ENCODE measurements at regions not wholly inside any gene's neighbourhood (a gene's known extent, or its start where the extent isn't known, plus 50 kb on each side); places are given as distances from the start of the nearest gene placed in this dataset.

DNA sequence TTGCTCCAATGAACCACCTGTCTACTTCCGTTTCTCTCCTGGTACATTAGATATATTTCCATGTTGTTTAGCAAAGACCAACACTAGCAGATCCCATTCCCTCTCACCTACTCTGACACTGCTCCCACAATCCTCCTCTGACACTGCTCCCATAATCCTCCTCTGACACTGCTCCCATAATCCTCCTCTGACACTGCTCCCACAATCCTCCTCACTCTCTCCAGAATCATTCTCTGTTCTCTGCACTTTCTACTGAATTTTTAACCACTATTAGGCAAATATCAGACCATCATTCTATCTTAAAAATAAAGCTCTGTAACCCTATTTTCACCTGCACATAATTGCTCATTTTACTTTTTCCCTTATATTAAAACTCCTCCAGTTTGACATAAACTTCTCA, 578.5 kb upstream of the PCDH20 start:
- H3K4me3 ChIP-seq (ENCODE audit: low read length) = no peak overlapping the region
- H3K9me3 ChIP-seq (ENCODE audit: control insufficient read depth, insufficient read depth, low read length) = no peaks in the 10 kb centered on the region
- no peaks in the 10 kb centered on the region for H3K36me3 ChIP-seq (ENCODE audit: control insufficient read depth, low read length)
- no peaks in the 10 kb centered on the region for H3F3A ChIP-seq (ENCODE audit: control insufficient read depth, insufficient read depth)
- H3K4me1 ChIP-seq (ENCODE audit: control insufficient read depth, low read length) = no peaks in the 10 kb centered on the region
- no peak for TF ChIP-seq EZH2phosphoT487 (IDR thresholded peaks at IDR 0.05; ENCODE audit: borderline replicate concordance, low read length)
- TF ChIP-seq, protein P1, sequence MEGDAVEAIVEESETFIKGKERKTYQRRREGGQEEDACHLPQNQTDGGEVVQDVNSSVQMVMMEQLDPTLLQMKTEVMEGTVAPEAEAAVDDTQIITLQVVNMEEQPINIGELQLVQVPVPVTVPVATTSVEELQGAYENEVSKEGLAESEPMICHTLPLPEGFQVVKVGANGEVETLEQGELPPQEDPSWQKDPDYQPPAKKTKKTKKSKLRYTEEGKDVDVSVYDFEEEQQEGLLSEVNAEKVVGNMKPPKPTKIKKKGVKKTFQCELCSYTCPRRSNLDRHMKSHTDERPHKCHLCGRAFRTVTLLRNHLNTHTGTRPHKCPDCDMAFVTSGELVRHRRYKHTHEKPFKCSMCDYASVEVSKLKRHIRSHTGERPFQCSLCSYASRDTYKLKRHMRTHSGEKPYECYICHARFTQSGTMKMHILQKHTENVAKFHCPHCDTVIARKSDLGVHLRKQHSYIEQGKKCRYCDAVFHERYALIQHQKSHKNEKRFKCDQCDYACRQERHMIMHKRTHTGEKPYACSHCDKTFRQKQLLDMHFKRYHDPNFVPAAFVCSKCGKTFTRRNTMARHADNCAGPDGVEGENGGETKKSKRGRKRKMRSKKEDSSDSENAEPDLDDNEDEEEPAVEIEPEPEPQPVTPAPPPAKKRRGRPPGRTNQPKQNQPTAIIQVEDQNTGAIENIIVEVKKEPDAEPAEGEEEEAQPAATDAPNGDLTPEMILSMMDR (IDR thresholded peaks at IDR 0.05; ENCODE audit: low read depth, low read length, poor library complexity, severe bottlenecking) = no peak
- no peaks in the 10 kb centered on the region for H4K20me1 ChIP-seq (ENCODE audit: control insufficient read depth, insufficient read depth, low read depth, low read length)
- no peaks in the 10 kb centered on the region for H3K79me2 ChIP-seq (ENCODE audit: control insufficient read depth, low read length)
- H3K4me2 ChIP-seq (ENCODE audit: low read length) = no peak overlapping the region
- no peak overlapping the region for H3K27ac ChIP-seq (ENCODE audit: low read depth, low read length)
- H3K27me3 ChIP-seq (ENCODE audit: control insufficient read depth, low read length) = no peaks in the 10 kb centered on the region
- H3K9me2 ChIP-seq (replicated peaks; ENCODE audit: control insufficient read depth, low read length) = no peaks in the 10 kb centered on the region

DNA sequence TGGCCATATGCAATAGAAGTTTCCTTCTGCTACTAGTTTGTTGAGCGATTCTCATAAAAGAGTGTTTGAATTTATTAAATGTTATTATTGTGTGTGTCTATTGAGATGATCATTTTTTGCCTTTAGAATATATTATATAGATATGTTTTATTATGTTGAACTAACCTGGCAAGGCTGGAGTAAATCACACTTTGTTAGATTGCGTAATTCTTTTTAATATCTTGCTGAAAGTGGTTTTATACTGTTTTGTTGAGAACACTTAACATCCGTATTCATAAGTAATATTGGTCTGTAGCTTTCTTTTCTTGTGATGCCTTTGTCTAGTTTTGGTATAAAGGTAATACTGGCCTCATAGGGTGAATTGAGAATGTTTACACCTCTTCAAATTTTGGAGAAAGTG, 574.3 kb upstream of the PCDH20 start:
- H4K20me1 ChIP-seq (ENCODE audit: control insufficient read depth, insufficient read depth, low read depth, low read length) = no peaks in the 10 kb centered on the region
- no peak overlapping the region for H3K27ac ChIP-seq (ENCODE audit: low read depth, low read length)
- no peaks in the 10 kb centered on the region for H3F3A ChIP-seq (ENCODE audit: control insufficient read depth, insufficient read depth)
- no peaks in the 10 kb centered on the region for H3K27me3 ChIP-seq (ENCODE audit: control insufficient read depth, low read length)
- H3K79me2 ChIP-seq (ENCODE audit: control insufficient read depth, low read length) = no peaks in the 10 kb centered on the region
- no peak overlapping the region for H3K4me3 ChIP-seq (ENCODE audit: low read length)
- TF ChIP-seq, protein P1 (IDR thresholded peaks at IDR 0.05; ENCODE audit: low read depth, low read length, poor library complexity, severe bottlenecking) = no peak
- no peak for TF ChIP-seq EZH2phosphoT487 (IDR thresholded peaks at IDR 0.05; ENCODE audit: borderline replicate concordance, low read length)
- no peaks in the 10 kb centered on the region for H3K36me3 ChIP-seq (ENCODE audit: control insufficient read depth, low read length)
- no peaks in the 10 kb centered on the region for H3K4me1 ChIP-seq (ENCODE audit: control insufficient read depth, low read length)
- H3K9me3 ChIP-seq (ENCODE audit: control insufficient read depth, insufficient read depth, low read length) = no peaks in the 10 kb centered on the region
- no peak overlapping the region for H3K4me2 ChIP-seq (ENCODE audit: low read length)
- no peaks in the 10 kb centered on the region for H3K9me2 ChIP-seq (replicated peaks; ENCODE audit: control insufficient read depth, low read length)

DNA sequence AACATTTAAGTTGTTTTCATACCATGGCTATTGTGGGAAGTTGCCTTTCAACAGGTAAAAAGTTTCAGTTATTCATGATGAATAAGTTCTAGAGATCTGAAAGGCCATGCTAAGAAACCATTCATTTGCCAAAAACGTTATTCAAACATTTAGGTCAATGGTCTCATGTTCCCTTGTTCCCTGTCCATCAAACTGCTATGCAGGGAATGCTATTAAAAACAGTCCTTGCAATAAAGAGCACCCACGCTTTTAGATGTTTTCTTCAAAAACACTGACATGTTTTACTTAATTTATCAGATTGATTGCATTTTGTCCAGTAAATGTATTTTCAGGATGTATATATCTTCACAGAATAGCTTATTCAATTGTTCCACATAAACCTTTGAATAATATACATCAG, 573.2 kb upstream of the PCDH20 start:
- H3F3A ChIP-seq (ENCODE audit: control insufficient read depth, insufficient read depth) = no peaks in the 10 kb centered on the region
- no peaks in the 10 kb centered on the region for H3K4me1 ChIP-seq (ENCODE audit: control insufficient read depth, low read length)
- no peak overlapping the region for H3K27ac ChIP-seq (ENCODE audit: low read depth, low read length)
- H3K27me3 ChIP-seq (ENCODE audit: control insufficient read depth, low read length) = no peaks in the 10 kb centered on the region
- H3K4me2 ChIP-seq (ENCODE audit: low read length) = no peak overlapping the region
- H4K20me1 ChIP-seq (ENCODE audit: control insufficient read depth, insufficient read depth, low read depth, low read length) = no peaks in the 10 kb centered on the region
- TF ChIP-seq, protein P1 (IDR thresholded peaks at IDR 0.05; ENCODE audit: low read depth, low read length, poor library complexity, severe bottlenecking) = no peak
- no peak for TF ChIP-seq EZH2phosphoT487 (IDR thresholded peaks at IDR 0.05; ENCODE audit: borderline replicate concordance, low read length)
- H3K79me2 ChIP-seq (ENCODE audit: control insufficient read depth, low read length) = no peaks in the 10 kb centered on the region
- H3K36me3 ChIP-seq (ENCODE audit: control insufficient read depth, low read length) = no peaks in the 10 kb centered on the region
- no peak overlapping the region for H3K4me3 ChIP-seq (ENCODE audit: low read length)
- no peaks in the 10 kb centered on the region for H3K9me3 ChIP-seq (ENCODE audit: control insufficient read depth, insufficient read depth, low read length)
- H3K9me2 ChIP-seq (replicated peaks; ENCODE audit: control insufficient read depth, low read length) = no peaks in the 10 kb centered on the region

DNA sequence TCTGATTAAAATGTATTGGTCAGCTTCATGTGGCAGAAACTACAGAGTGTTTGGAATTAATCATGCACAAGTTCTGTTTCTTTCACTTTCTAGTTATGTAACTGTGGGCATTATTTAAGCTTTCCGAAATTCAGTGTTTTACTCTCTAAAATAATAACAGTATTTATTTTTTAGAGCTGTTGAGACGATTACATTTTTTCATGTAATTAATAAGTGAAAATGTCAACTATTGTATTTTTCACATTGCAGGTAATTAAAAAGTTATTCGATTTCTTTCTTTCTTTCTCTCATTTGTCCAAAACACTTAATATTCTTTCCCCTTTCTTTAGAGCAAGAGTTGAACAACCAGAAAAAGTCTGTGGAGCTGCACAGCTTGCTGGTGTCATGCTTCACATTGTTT, 559.4 kb upstream of the PCDH20 start:
- TF ChIP-seq EZH2phosphoT487 (IDR thresholded peaks at IDR 0.05; ENCODE audit: borderline replicate concordance, low read length) = no peak
- Histone ChIP-seq H3K4me2 (ENCODE audit: low read length) (no peak overlapping the region), H3K27me3 (ENCODE audit: control insufficient read depth, low read length) (no peaks in the 10 kb centered on the region)

More for the DNA sequence above, 559.4 kb upstream of the PCDH20 start:
- H3K9me2 ChIP-seq (replicated peaks; ENCODE audit: control insufficient read depth, low read length) = no peaks in the 10 kb centered on the region
- no peaks in the 10 kb centered on the region for H3K4me1 ChIP-seq (ENCODE audit: control insufficient read depth, low read length)
- no peaks in the 10 kb centered on the region for H4K20me1 ChIP-seq (ENCODE audit: control insufficient read depth, insufficient read depth, low read depth, low read length)
- H3K36me3 ChIP-seq (ENCODE audit: control insufficient read depth, low read length) = no peaks in the 10 kb centered on the region
- H3K4me3 ChIP-seq (ENCODE audit: low read length) = no peak overlapping the region
- H3F3A ChIP-seq (ENCODE audit: control insufficient read depth, insufficient read depth) = no peaks in the 10 kb centered on the region
- no peak overlapping the region for H3K27ac ChIP-seq (ENCODE audit: low read depth, low read length)
- no peaks in the 10 kb centered on the region for H3K79me2 ChIP-seq (ENCODE audit: control insufficient read depth, low read length)
- H3K9me3 ChIP-seq (ENCODE audit: control insufficient read depth, insufficient read depth, low read length) = peaks cover 3% of the 10 kb centered on the region; the same call in 1 of the 2 replicates
